Stimulated activated CD8-positive, alpha-beta memory T cell treated with anti-CD3 and anti-CD28 coated beads, Interleukin-12 subunit alpha, Interleukin-12 subunit beta, amount 100 ng/mL, for 4 hours (primary cell): ENCODE measurements at regions not wholly inside any gene's neighbourhood (a gene's known extent, or its start where the extent isn't known, plus 50 kb on each side); places are given as distances from the start of the nearest gene placed in this dataset.

Experiments
- DNase-seq: peaks from one replicate; pipeline ENCODE4 v3.0.0-alpha.2; 2020; ENCODE audit warnings: low read depth

DNA sequence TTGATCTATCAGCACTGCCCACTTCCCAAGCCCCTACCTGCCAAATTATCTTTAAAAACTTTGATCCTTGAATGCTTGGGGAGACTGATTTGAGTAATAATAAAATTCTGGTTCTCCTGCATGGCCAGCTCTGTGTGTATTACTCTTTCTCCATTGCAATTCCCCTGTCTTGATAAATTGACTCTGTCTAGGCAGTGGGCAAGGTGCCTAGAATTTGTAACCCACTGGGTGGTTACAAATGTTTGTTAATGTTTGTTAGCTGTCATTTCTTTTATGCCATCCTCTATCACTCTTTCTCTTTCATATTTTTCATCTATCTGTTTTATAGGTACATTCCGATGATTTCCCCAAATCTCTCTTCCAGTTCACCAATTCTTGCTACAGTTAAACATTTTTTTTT, 694.1 kb downstream of the TYW1 start:
- no peak for DNase-seq

DNA sequence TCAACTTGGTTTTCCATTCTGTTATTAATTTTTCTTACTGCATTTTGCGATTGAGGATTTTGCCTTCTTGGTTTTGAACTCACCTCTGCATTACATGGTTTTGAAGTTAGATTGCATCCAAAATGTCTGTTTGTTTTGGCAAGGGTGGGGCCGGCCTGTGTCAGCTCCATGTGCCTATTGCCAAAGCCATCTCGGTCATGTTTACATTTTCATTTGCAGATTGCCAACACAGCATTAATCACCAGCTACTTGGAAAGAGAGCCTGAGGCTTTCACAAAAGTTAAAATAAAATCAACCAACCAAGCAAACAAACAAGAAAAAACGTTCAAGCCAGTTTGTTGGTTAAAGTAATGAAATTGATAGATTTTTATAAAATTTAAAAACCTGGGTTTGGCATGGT, 695.8 kb downstream of the TYW1 start:
- DNase-seq: no peak

DNA sequence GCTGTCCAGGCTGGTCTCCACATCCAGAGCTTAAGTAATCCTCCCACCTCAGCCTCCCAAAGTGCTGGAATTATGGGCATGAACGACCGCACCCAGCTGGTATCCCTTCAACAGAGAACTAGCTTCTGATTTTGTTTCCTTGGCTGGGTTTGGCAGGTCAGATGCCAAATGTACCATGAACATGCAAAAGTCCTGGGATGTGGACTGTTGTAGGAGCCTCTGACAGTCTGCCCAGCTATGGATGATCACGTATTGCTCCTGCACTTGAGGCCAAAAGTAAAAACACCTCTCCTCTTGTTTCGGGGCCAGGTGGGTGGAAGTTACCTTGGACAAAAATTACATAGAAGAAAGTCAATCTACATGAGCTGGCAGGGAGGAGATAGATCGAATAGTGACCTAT, 699.5 kb downstream of the TYW1 start:
- DNase-seq: no peak

DNA sequence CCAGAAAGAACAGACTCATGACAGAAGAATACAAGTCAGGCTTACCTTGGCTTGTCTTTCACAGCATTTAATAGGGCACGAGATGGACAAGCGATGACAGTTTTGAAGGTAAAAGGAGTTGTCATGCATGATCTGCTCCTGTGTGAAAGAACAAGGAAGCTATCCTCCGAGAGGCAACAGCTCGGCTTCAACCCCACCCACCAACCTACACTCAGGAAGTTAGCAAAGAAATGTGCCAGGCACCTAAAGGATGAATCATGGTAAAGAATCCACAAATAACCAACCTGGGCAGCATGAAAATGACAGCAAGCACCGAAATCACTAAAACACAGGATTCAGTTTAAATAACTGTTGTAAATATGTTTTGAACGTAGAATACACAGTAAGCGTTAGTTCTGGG, 700.2 kb downstream of the TYW1 start:
- DNase-seq: no peak

DNA sequence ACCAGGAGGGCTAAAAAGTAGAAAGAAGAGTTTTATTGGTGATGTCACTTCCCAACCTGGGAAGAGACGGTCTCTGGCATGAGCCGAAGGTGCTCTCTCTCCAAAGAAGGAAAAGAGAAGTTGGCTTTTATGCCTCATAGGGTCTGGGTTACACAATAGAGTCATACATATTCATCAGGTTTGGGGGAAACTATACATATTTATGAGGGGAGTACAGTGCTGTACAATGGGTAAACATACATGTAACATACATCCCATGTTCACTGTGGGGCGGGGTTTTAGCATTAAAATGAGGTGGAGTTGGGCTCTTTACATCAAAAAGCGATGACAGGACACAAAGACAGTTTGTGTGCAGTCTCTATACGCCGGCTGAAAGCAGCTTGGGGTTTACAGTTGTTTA, 701.7 kb downstream of the TYW1 start:
- DNase-seq: no peak

DNA sequence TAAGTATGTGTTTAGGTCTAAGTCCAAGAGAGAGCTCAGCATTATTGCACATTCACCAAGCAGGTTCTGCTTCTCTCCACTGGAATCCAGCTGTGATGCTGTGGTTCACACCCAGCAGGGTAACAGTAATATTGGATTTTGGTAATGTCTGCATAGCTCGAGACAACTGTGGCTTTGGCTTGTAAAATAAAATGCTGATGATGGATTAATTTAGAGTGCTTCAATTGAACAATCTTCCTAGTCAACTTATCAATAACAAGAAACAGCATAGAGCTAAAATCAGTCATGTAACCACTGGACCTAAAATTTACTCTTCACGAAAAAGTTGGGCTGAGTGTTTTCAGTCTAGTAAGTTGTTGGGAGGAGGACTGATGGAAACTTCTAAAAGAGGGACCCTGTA, 709.2 kb downstream of the TYW1 start:
- DNase-seq: no peak

DNA sequence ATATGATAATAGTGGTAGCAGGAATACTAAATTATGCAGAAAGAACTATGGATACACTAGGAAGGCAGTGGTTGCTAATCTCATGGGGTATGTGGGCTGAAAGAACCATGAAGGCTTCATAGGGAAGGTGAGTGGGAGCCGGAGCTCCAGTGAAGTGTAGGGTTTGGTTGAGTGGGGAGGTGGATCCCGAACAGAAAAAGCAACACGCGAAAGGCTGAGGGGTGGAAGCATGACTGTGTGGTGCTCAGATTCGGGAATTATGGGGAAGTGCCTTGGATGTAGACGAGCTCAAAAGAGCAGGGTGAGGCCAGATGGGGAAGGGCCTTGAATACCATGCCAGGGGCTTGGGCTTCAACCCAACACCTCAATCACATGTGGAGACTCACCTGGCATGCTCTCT, 715.1 kb downstream of the TYW1 start:
- no peak for DNase-seq

DNA sequence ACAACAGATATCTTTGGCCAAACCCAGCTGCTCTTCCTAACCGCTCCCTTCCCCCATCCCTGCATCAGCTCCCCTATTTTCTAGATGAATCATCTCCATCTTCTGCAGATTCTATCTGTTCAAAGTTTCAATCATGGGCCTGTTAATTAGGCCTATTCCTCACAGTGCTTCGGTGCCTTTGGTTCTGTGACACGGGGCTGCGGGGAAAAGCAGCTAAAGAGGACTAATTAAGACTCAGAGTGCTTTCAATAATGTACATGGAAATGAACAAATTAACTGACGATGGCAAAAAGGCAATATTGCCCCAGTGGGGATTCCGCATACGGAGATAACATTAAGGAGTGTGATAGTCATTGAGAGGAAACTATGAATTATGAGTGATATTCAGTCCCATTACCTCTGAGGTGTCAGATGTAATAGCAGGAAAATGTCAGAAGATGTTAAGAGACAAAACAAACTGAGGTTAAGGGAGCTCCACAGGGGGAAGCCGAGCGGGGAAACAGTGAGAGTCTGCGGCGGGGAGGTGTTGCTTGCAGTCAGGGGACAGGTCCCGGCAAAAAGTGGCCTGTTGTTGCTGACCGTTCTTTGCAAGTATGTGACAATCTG, 716.9 kb downstream of the TYW1 start:
- no peak for DNase-seq

DNA sequence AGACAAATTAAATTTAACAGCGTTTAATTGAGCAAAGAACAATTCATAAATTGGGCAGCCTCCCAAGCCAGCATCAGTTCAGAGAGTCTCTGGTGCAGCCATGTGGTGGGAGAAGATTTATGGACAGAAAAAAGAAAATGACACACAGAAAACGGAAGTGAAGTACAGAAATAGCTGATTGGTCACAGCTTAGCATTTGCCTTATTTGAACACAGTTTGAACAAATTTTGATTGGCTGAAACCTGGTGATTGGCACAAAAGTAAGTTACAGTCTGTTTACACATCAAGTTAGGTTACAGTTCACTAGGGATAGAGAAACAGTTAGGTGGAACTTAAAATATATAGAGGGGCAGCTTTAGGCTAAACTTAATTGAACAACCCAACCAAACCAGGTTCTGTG, 720.1 kb downstream of the TYW1 start:
- no peak for DNase-seq

DNA sequence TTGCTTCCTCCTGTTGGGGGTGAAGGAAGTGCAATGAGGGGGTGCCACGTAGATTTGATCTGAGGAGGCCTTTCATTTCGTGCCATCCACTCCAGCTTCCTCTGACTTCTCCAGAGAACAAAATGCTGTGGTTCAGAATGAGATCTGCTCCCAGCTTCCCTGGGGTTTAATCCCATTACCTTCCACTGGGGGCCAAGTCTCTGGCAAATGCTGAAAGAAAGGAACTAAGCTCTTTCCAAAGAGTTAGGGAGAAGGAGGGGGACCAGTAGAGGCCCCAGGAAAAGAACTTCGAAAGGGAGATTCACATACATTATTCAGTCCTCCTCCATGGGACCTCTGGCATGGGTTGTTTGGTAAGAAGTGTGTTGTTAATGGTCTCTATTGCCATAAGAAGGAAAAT, 727.0 kb downstream of the TYW1 start:
- no peak for DNase-seq

DNA sequence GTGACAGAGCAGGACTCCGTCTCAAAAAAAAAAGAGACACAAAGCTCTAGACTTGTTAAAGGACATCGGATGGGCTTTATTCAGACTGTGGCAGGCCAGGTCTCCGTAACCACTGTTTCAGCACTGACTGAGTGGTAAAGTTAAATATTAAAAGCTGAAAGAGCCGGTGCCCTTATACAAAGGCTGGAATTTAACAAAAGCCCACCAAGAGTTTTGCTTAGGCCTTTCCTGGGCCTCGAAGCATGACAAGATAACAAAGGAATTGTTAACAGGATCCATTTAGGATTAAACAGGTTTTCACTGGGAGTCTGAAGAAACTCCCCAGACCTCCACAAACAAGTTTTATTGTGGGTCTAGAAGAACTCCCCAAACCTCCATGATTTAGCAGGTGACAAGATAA, 727.8 kb downstream of the TYW1 start:
- DNase-seq: no peak

DNA sequence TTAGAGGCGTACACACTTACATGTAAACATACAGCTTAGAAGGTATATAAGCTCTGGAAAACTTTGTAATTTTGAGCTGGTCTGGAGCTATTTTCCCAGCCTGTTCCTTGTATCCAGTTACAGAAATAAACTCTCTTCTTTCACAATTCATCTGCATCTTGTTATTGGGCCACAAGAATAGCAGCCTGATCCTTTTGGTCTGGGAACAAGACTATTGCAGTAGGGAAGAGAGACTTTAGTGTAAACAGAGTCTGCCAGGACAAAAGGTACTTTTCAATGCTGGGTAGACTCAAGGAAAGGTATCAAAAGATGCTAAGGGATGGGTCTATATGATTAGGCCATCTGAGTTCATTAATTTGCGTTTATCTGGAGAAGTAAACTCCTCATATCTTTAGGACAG, 728.3 kb downstream of the TYW1 start:
- no peak for DNase-seq

DNA sequence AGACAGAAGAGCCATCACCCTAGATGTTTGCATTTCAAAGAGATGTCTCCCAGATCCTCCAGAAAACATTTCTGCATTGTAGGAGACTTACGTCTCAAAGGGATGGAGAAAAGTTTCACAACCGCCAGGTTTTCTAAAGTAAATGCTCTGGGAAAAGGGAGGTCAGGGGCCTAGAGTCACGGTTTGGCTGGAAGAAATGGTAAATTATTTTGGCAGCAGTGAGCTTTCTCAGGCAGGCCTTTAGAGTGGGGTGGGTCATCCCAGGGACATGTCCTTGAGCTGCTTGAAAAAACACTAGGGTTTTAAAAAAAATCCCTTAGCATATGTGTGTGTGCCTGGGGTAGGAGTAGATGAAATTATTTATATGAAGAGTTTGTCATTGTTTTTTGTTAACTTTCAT, 728.8 kb downstream of the TYW1 start:
- no peak for DNase-seq

DNA sequence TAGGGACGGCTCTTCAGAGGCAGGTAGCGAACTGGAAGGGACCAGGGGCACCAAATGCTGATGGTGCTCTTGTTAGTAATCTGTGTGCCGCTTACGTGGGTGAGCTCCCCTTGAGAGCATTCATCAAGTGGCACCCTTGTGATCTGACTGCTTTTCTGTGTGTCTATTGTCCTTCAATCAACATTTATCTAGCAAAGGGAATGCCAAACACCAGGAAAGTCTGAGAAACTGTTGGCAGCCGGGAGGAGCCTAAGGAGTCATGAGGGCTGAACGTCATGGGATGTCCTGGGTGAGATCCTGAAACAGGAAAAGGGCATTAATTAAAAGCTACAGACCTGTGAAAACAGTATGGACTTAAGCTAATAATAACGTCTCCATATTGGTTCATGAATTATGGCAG, 733.1 kb downstream of the TYW1 start:
- DNase-seq: no peak

DNA sequence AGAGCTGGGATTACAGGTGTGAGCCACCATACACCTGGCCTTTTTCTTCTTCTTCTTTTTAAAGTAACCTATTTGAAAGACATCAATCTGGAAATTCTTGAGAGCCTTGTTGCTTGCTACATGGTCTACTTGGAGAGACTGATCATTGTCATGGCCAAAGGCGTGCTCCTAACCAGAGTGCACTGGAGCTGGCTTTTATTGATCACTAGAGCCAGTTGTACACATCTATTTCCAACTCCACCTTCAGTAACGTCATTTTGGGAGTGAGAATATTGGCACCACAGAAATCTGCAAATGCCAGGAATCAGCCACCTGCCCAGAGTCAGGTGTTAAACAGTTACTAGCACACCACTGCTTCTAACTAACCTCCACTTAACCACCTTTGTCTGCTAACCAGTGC, 735.1 kb downstream of the TYW1 start:
- DNase-seq: no peak

DNA sequence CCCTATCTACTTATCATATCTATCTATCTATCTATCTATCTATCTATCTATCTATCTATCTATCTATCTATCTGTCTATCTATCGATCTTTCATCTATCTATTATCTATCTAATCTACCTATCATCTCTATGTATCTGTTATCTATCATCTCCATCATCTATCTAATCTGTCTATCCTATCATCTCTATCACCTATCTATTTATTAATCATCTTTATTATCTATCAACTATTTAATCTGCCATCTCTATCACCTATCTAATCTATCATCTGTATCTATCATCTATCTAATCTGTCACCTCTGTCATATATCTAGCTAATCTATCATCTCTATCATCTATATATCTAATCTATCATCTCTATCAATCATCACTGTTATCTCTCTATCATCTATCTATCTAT, 736.3 kb downstream of the TYW1 start:
- DNase-seq: no peak

DNA sequence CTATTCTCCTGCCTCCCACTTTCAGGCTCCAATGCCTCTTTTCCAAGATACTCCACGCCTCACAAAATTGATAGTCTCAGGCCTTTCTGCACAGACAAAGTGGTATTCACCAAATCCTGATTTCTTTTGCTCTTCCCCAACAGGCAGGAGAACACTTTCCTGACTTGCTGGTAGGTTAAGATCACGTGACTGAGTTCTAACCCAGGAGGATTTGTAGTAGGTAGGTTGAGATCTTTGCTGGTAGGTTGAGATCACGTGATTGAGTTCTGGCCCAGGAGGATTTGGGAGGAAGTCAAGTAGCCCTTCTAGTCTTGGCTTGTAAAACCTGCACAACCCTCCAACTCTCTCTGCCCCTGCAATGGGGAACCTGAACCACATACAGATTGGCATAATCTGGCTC, 741.5 kb downstream of the TYW1 start:
- no peak for DNase-seq

DNA sequence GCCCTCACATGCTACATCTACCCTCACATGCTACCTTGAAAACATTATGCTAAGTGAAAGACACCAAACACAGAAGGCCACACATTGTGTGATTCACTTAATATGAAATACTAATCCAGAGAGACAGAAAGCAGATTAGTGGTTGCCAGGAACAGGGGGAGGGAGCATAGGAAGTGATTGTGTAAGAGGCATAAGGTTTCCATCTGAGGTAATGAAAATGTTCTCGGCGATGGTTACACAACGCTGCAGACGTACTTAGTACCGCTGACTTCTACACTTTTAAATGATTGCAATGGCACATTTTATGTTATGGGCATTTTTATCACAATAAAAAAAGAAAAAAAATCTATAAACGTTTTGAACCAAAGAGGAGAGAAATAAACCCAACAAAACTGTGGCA, 742.3 kb downstream of the TYW1 start:
- DNase-seq: no peak

DNA sequence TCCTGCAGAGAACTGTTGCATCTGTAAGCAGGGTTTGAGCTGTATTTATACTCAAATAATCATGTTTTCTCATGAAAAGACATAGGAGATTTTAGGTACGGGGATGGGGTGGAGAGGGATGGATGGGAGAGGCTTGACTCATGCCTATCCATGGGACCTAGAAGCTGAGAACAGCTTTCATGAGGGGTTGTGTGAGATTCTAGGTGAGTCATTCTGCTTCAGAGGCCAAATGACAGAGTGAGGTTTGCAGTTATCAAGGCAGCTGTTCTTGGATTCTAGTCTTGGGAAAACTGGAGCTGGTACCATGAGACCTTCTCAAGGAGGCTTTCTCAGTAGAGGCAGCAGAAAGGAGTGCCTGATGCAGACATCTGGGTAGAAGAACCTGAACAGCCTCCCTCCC, 746.9 kb downstream of the TYW1 start:
- no peak for DNase-seq

DNA sequence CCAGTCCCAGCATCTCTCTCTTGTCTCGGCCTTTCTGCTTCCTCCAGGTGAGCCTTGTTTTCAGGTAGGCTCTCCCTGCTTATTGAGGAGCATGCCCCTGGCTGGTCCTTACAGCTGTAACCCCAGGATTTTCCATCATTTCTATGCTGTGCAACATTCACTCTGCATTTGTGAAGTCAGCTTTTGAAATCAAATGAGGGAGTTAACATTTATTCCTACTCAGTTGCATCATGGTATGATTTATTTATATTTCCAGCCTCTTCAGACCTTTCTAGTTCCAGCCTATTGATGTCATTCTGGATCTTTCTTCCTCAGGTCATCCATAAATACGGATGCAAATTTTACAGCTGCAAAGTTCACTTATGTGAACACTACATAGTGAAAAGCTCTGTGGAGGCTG, 755.6 kb downstream of the TYW1 start:
- DNase-seq: no peak

DNA sequence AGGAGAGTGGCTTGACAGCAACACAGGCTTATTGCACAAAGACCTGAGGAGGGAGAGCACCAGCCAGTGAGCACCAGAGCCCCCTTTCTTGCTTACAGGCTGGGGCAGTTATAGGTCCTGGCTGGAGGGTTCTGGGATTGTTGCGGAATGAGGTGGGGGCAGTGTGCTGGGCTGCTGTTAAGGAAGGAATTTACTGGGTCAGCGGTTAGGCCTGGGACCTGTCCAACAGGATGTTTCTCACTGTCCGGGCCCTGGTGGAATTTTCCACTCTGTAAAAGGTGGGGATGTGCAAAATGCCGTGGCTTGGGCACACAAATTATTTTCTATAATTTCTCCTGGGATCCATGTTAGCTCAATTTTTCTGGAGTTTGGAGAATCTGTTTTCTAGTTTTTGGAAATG, 757.3 kb downstream of the TYW1 start:
- DNase-seq: no peak

DNA sequence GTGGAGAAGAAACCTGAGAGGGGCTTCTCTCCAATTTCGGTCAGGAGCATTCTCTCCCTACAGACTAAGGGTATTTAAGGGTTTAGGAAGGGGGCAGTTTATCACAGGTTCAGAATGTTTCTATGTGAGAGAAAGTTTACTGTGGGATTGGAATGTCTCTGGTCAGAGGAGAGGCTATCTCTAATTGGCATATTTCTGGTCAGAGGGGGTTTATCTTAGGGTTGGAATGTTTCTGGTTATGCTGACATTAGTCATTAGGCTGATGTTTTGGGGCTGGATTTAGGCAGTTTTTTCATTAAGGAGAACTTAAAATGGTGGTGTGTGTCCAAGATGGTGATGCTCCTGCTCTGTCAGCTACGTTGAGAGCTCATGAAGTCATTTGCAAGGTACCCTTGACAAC, 758.0 kb downstream of the TYW1 start:
- no peak for DNase-seq

DNA sequence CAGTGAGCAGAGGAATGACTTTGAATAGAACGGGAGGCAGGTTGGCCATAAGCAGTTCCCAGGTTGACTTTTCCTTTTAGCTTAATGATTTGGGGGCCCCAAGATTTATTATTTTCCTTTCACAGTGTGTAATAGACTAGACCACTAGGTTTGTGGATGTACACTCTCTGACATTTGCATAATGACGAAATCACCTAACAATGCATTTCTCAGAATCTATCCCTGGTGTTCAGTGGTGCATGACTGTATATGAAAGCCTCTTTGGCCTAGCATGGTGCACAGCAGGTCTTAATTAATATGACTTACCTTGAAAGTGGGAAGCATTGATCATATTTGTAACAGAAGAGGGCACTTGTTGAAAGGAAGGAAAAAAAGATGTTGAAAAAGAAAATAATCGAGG, 761.9 kb downstream of the TYW1 start:
- no peak for DNase-seq

DNA sequence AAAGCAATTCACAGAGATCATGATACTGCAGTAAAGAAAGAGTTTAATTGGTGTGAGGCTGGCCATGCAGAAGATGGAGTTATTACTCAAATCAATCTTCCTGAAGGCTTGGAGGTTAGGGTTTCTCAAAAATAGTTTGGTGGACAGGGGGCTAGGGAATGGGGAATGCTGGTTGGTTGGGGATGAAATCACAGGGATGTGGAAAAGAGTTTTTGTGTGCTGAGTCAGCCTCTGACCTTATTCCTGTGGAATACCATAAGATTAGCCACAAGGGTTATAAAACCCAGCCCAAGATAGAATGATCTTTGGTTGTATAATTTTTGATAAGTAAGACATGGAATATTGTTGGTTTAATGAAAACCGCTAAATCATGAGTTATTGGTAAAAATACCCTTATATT, 764.3 kb downstream of the TYW1 start:
- DNase-seq: no peak

DNA sequence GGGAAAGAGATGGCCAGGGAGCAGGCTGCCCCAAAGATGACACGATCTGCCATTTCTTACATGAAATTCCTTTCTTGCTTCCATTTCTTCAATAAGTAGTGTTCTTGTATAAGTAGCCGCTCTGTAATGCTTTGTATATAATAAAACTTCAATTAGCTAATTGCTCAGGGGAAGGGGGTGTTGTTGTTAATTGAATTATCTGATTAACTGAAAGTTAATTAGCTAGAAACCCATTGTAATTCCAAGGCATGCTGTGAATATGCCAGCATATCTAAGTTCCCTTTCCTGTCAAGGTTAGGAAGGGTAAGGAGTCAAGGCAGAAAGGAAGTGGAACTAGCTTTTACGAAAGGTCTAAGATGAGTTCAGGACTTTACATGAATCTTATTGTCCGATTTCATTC, 765.9 kb downstream of the TYW1 start:
- no peak for DNase-seq
